HEK293 (cell line): ENCODE measurements at regions not wholly inside any gene's neighbourhood (a gene's known extent, or its start where the extent isn't known, plus 50 kb on each side); places are given as distances from the start of the nearest gene placed in this dataset.

ENCODE experiments used
- CTCF ChIP-seq: fragments of 450-650 bp; formaldehyde crosslinking; IDR thresholded peaks from 2 replicates; pipeline ENCODE4 v1.5.1; 2016; ENCODE audit warnings: missing biosample characterization, missing genetic modification characterization
- ZNF580 ChIP-seq: fragments of 450-650 bp; formaldehyde crosslinking; IDR thresholded peaks from 2 replicates; pipeline ENCODE4 v1.5.1; 2016; ENCODE audit warnings: missing biosample characterization, missing genetic modification characterization

- TF ChIP-seq CTCF (tag by site-specific recombination) (no peak), ZNF580 (tag by site-specific recombination) (no peak)
Measured at GRCh38 chr3:56862352-56863062, 60.8 kb upstream of the ARHGEF3 start.
